ENCODE measurements at regions not wholly inside any gene's neighbourhood (a gene's known extent, or its start where the extent isn't known, plus 50 kb on each side); places are given as distances from the start of the nearest gene placed in this dataset.

DNA sequence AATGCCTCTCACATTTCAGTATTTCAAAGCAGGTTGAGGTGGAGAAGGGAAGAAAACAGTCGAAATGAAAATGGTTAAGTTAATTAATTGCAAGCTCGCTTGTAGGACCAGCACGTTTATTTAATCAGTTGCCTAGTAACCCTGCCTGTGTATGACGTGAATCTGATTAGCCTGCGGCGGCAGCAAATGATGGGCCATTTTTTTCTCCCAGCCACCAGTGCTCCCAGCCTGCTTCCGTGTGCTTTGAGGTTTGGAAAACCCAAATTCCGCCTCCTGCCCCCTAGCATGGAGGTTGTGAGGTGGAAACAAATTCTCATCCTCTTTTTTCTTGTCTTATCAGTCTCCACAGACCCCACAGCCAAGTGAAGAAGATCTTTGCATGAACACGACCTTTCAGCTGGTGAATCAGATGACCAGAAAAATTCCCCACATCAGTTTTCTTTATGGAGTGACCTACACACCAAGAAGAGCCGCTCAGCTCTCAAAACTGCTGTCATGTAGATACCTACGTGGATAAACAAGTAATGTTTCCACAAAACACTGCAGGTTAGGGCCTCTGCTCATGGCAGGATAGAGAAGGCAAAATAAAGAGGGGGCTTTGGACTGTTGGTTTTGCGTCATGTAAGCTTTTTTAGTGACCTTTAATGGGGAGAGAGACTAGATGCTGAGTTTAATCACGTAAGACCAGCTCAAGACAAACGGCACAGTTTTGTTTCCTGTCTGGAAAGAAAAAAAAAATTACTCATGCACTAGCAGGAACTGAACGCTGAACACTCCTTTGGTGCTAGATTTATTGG is 572.9 kb upstream of the NOX3 start:
- DNase-seq = no peak

DNA sequence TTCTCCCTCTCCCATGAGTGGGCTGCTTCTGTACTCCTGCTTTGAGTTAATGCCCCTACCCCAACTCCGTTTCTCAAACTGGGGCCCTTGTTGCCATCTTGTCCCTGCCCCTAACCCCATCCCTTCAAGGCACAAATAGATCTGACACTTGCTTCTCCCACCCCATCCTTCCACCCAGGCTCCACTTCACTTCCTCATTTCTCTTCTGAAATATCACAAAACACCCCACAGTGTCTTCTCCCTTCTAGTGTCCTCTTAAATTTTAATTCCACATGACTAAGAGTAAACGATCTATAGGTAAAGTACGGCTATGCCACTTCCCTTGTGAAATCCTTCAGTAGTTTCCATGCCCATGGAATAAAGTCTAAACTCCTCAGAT is 571.6 kb upstream of the NOX3 start:
- DNase-seq = no peak

GRCh38 chr6:156026486-156027247 is 571.0 kb upstream of the NOX3 start:
- no peak for DNase-seq

- no peak for DNase-seq
Measured at GRCh38 chr6:156024339-156024738, 568.7 kb upstream of the NOX3 start.

DNA sequence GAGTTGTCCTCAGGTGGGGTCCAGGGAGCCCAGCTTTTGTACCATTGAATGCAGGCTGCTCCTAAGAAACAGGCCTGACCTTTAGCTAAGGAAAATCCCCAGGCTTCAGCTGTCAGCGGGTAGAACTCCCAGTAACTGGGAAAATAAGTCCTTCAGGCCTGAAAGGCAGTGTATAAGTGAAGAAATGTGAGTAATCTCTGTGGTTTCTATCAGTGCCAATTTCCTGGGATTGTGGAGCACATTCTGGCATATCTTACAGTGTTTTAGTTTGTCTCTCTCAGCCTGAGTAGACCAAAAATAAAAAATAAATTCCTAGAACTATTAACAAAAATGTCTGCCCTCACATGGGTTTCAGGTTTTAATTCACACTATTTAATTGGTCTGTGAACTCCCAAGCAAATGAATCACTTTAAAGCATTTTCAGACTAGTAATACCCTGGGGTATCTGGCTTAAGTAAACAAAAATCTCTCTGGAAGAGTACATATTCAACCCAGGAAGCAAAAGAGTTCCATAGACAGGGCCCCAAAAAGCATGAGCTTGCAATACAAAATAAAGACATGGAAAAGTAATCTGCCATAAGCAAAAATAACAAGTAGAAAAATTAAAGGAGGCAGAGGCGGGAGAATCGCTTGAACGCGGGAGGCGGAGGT is 566.2 kb upstream of the NOX3 start:
- DNase-seq = no peak

GRCh38 chr6:156017838-156018237 is 562.2 kb upstream of the NOX3 start:
- no peak for DNase-seq

DNA sequence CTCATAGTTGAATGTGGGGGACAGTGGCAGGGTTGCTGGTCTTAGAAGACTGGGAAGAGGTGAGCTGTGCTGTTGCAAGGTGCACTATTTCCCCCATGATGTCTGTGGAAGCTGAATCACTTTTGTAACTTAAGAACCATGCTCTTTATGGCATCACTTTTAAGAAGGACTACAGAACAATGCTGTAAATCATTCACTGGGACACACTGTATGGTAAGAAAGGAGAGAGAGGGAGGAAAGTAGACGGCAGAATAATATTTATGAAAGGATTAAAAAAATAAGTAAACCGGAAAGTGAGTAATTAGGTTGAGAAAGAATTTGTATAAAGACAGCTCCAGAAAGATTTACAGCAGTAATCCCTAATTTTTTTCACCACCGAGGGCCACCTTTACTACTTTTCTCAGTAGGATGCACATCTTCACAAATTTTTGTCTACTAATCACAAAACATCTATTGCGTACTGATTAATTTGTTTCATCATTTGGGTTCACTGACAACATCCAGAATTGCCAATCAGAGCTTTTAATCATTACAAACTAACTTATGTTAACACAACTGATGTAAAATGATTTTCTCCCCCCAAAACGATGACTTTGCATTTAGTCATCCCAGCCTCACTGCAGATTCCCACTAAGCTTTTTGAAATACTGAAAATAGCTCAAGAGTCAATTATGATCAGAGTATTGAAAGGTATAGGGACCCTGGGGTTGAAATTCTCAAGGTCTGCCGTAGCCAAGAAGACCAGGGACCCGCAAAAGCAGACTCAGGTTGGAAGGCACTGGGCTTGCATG is 560.7 kb upstream of the NOX3 start:
- no peak for DNase-seq

GRCh38 chr6:156013155-156013554 is 557.5 kb upstream of the NOX3 start:
- DNase-seq = no peak

- no peak for DNase-seq
Measured at GRCh38 chr6:156009656-156010055, 554.0 kb upstream of the NOX3 start.

GRCh38 chr6:156004796-156005195 is 549.2 kb upstream of the NOX3 start:
- DNase-seq = no peak

DNA sequence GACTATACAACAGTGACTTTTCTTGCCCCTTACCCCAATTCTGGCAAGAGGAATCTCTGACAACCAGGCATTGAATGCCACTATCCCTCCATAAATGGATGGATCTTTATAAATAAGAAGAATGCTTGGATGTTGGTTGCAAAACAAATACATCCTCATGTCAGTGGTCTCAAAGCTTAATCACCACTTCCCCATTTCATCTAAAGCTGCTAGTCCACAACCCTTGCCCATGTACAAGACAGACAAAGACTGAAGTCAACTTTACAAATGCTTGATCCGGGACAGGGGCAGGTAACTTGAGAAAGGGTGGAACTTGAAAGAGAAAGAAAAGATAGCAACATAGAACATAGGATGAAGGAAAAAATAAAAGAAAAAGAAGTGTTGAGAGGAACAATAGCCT is 540.5 kb upstream of the NOX3 start:
- no peak for DNase-seq

DNA sequence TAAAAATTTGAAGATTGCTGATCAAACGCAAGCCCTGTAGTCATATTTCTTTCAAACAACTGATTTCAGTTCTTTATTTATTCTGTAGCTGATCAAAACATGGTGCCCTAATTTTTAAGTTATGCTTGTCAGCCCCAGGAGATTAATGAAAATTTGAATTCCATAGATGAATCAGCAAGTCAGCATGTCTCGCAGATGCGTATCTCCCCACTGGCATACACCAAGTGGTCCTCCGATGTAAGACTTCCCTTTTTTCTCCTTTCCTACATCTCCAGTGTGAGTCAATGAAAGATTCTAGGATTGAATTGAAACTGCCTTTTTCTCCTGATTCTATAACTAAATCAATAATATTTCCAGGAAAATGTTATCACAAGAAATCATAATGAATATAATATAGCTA is 539.6 kb upstream of the NOX3 start:
- no peak for DNase-seq

DNA sequence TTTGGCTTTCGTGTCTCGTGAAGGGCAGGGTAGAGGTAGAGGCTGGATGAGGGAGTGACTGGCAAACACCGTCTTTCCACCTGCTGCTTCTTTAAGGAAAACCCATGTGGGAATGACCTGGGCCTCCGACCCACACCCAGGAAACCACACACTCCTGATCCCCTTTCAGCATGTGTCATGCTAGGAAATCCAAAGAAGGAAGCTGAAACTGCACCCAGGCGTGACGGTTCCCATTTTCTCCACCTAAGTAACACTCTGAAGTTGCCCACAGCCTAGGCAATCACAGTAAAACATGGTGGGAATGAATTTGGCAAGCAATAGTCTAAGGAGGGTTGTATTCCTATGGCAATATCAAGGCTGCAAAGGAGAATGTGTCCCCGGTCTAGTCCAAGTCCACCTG is 538.4 kb upstream of the NOX3 start:
- DNase-seq = no peak

DNA sequence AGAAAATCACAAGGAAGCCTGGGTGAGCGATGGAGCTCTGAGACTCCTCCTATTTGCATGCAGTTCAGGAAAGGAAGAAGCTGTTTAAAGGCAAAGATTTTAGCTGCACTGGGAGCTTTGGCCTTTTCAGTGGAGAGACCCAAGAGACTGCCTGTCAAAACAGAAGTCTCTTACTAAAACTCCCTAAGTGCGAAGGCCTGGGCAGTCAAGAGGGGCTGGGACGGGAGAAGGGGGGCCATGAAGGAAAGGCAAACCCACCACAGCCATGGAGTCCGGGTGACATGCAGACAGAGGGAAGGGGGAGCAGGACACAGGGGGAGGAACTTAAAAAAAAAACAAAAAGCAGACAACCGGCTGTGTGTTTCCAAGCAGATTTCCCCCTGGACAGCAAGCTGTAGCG is 537.6 kb upstream of the NOX3 start:
- no peak for DNase-seq

DNA sequence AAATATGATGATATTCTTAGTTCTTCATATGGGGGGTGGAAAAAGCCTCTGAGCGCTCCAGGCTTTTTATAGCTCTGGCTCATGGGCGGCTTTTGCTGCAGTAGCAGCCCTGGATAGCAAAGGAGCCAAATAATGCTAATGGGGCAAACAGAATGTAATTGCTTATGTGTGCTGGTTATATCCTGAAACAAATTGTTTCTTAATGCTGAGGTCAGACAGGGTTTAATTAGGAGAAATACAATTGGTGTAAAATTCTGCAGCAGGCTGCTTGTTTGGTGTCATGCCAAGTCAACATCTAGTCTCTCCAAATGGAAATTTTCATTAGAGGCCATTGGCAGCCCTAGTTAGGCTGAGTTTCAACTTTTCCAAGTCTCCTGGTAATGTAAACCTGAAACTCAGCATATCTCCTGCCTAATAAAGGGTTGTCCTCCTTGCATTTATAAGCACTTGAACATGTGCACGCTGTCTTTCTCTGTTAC is 530.1 kb upstream of the NOX3 start:
- no peak for DNase-seq

DNA sequence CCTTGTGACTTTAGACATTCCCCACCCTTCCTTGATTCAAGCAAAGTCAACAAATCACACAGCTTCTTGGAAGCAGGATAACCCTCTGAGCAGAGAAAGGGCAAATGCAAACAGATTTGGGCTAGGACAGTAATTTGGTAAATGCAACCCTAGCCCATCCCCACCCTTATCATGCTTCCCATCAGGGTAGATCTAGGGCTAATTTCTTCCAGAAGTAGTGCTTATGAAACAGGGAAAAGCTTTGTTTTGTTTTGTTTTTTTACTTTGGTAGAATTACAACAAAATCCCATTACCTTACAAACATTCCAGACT is 525.1 kb upstream of the NOX3 start:
- no peak for DNase-seq

- DNase-seq = no peak
Measured at GRCh38 chr6:155980014-155980767, 524.6 kb upstream of the NOX3 start.

DNA sequence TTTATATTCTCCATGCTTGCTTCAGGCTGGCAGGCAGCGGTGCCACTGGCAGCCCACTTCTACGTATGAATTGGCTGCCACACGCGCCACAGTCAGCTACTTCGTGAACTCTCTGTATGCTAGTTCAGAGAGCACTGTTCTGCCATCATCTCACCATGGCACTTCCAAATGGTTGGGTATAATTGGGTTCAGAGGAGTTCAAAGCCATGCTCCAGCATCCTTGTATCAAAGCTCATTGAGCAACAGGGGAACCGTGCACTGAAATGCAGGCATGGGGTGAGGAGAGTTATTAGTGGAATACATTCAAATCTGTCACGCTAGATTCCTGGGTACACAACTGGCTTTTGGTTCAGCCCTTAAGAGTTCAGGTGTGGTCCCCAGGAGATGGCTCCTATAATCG is 519.9 kb upstream of the NOX3 start:
- no peak for DNase-seq

- no peak for DNase-seq
Measured at GRCh38 chr6:155974811-155975323, 519.2 kb upstream of the NOX3 start.

DNA sequence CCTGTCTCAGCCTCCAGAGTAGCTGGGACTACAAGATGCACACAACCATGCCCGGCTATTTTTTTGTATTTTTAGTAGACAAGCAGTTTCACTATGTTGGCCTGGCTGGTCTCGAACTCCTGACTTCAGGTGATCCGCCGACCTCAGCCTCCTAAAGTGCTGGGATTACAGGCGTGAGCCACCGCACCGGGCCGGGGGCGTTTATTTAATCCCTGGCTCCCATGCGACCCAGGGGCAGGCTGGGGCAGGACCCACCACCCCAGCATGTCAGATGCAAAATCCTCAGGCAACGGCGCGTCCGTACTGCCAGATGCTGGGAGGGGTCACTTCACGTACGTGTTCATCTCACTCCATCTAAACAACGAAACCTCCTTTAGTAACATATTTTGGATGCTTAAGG is 518.7 kb upstream of the NOX3 start:
- no peak for DNase-seq

GRCh38 chr6:155970876-155971708 is 515.5 kb upstream of the NOX3 start:
- DNase-seq = no peak
